ENCODE measurements at regions not wholly inside any gene's neighbourhood (a gene's known extent, or its start where the extent isn't known, plus 50 kb on each side); places are given as distances from the start of the nearest gene placed in this dataset.

- TF ChIP-seq REST (IDR thresholded peaks at IDR 0.05; ENCODE audit: insufficient replicate concordance, low read depth): no peak
- TF ChIP-seq CTCF (IDR thresholded peaks at IDR 0.05; ENCODE audit: insufficient read depth, low read length): no peak
- DNase-seq (ENCODE audit: low read depth in 1 of 2, low spot score in 1 of 2): no peak
- Histone ChIP-seq H3K27ac (replicated peaks) (no peak overlapping the region), H3K4me3 (replicated peaks; ENCODE audit: insufficient read depth, low read length) (no peak overlapping the region), H3K27me3 (ENCODE audit: insufficient read depth, poor library complexity, severe bottlenecking) (no peaks in the 10 kb centered on the region)
Observed at GRCh38 chr5:144577676-144578075, 407.0 kb downstream of the KCTD16 start.

GRCh38 chr5:144575736-144576135, 405.1 kb downstream of the KCTD16 start:
- no peaks in the 10 kb centered on the region for H3K27me3 ChIP-seq (ENCODE audit: insufficient read depth, poor library complexity, severe bottlenecking)

GRCh38 chr5:144567421-144567780, 396.7 kb downstream of the KCTD16 start:
- TF ChIP-seq POLR2AphosphoS5 (IDR thresholded peaks at IDR 0.05; ENCODE audit: low read depth): no peak
- TF ChIP-seq SPI1 (IDR thresholded peaks at IDR 0.05; ENCODE audit: borderline replicate concordance, low read depth): no peak
- TF ChIP-seq REST (IDR thresholded peaks at IDR 0.05; ENCODE audit: insufficient replicate concordance, low read depth): no peak
- TF ChIP-seq GABPA (IDR thresholded peaks at IDR 0.05; ENCODE audit: low read depth): no peak
- no peak for TF ChIP-seq CTCF (IDR thresholded peaks at IDR 0.05; ENCODE audit: insufficient read depth, low read length)
- Histone ChIP-seq H3K4me3 (replicated peaks; ENCODE audit: insufficient read depth, low read length) (no peak overlapping the region), H3K27me3 (ENCODE audit: insufficient read depth, poor library complexity, severe bottlenecking) (no peaks in the 10 kb centered on the region), H3K27ac (replicated peaks) (no peak overlapping the region)
- no peak for DNase-seq (ENCODE audit: low read depth in 1 of 2, low spot score in 1 of 2)

More at GRCh38 chr5:144575736-144576135, 405.1 kb downstream of the KCTD16 start:
- H3K27ac ChIP-seq (replicated peaks): no peak overlapping the region
- H3K4me3 ChIP-seq (replicated peaks; ENCODE audit: insufficient read depth, low read length): no peak overlapping the region
- DNase-seq (ENCODE audit: low read depth in 1 of 2, low spot score in 1 of 2): no peak
- no peak for TF ChIP-seq GABPA (IDR thresholded peaks at IDR 0.05; ENCODE audit: low read depth)
- no peak for TF ChIP-seq CTCF (IDR thresholded peaks at IDR 0.05; ENCODE audit: insufficient read depth, low read length)
- TF ChIP-seq POLR2AphosphoS5 (IDR thresholded peaks at IDR 0.05; ENCODE audit: low read depth): no peak
- no peak for TF ChIP-seq SPI1 (IDR thresholded peaks at IDR 0.05; ENCODE audit: borderline replicate concordance, low read depth)

- no peak overlapping the region for H3K4me3 ChIP-seq (replicated peaks; ENCODE audit: insufficient read depth, low read length)
- no peak for DNase-seq (ENCODE audit: low read depth in 1 of 2, low spot score in 1 of 2)
- TF ChIP-seq GABPA (IDR thresholded peaks at IDR 0.05; ENCODE audit: low read depth) (no peak), POLR2AphosphoS5 (IDR thresholded peaks at IDR 0.05; ENCODE audit: low read depth) (no peak), CTCF (IDR thresholded peaks at IDR 0.05; ENCODE audit: insufficient read depth, low read length) (no peak), SPI1 (IDR thresholded peaks at IDR 0.05; ENCODE audit: borderline replicate concordance, low read depth) (no peak), REST (IDR thresholded peaks at IDR 0.05; ENCODE audit: insufficient replicate concordance, low read depth) (no peak)
- H3K27ac ChIP-seq (replicated peaks): no peak overlapping the region
- H3K27me3 ChIP-seq (ENCODE audit: insufficient read depth, poor library complexity, severe bottlenecking): no peaks in the 10 kb centered on the region
Observed at GRCh38 chr5:144566747-144567420, 396.2 kb downstream of the KCTD16 start.
